ENCODE measurements at regions not wholly inside any gene's neighbourhood (a gene's known extent, or its start where the extent isn't known, plus 50 kb on each side); places are given as distances from the start of the nearest gene placed in this dataset.
A peak's percentile ranks its signal among the peaks of the same experiment; 100 is the strongest.

- Mint-ChIP-seq H3K27me3 (no peaks in the 10 kb centered on the region), H3K27ac (peak overlapping the region; percentile 87)
These were observed 185.3 kb upstream of the PREP start for GRCh38 chr6:105588123-105588710.

GRCh38 chr6:105587349-105588122 lies 184.7 kb upstream of the PREP start:
- H3K4me3 Mint-ChIP-seq = no peak overlapping the region

More at GRCh38 chr6:105588123-105588710, 185.3 kb upstream of the PREP start:
- CTCF ChIA-PET = no interaction called here
- Mint-ChIP-seq H3K4me3 (no peak overlapping the region), H3K9me3 (no peaks in the 10 kb centered on the region), H3K4me1 (peaks cover 32% of the 10 kb centered on the region), H3K36me3 (no peaks in the 10 kb centered on the region)
- no peak for DNase-seq

DNA sequence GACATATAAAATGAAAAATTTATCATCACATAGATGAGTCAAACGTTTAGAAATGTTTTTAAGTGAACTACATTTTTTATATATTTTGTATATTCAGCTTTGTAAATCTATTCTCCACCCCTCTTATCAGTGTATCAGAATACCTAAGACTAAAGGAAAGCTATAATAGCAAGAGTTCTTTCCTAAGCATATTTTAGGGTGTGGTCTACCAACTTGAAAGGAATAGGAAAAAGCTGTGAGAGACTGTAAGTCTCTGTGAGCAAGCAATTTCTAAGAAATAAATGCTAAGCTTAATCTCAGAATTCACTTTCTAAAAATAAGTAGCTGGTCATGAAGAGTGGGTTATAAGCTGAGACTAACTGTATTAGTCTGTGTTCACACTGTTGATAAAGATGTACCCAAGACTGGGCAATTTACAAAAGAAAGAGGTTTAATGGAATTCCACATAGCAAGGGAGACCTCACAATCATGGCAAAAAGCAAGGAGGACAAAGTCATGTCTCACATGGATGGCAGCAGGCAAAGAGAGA lies 175.4 kb upstream of the PREP start:
- CTCF ChIA-PET = no interaction called here
- Mint-ChIP-seq H3K36me3 (peaks cover 3% of the 10 kb centered on the region), H3K27me3 (peaks cover 32% of the 10 kb centered on the region), H3K27ac (no peak overlapping the region), H3K9me3 (no peaks in the 10 kb centered on the region), H3K4me3 (no peak overlapping the region), H3K4me1 (peaks cover 16% of the 10 kb centered on the region)
- no peak for DNase-seq

More at GRCh38 chr6:105587349-105588122, 184.7 kb upstream of the PREP start:
- Mint-ChIP-seq H3K36me3 (no peaks in the 10 kb centered on the region), H3K4me1 (peaks cover 31% of the 10 kb centered on the region), H3K27me3 (no peaks in the 10 kb centered on the region), H3K27ac (peak overlapping the region; percentile 87), H3K9me3 (no peaks in the 10 kb centered on the region)
- CTCF ChIA-PET = no interaction called here
- DNase-seq = peak; percentile 21

DNA sequence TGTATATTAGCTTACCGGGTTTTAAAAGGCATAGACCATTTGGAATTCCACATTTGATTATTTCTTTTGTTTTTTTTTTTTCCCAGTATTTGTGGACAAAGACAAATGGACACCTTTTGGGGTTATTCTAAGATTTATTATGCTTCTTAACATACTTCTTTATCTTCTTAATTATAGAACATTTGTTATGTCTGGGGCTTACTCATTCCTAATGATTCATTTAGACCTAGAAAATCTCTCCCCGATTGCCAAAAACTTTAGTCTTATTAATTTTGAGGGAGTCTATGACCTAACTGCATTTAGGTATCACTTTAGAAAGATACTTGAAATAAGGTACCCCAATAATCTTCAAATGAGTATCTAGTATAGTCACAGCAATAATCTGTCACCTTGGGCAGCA lies 170.7 kb upstream of the PREP start:
- Mint-ChIP-seq H3K27ac (no peak overlapping the region), H3K9me3 (no peaks in the 10 kb centered on the region), H3K36me3 (no peaks in the 10 kb centered on the region), H3K4me3 (no peak overlapping the region), H3K4me1 (peaks cover 7% of the 10 kb centered on the region), H3K27me3 (peaks cover 37% of the 10 kb centered on the region)
- no peak for DNase-seq
- CTCF ChIA-PET = no interaction called here

GRCh38 chr6:105573138-105573537 lies 170.3 kb upstream of the PREP start:
- Mint-ChIP-seq H3K9me3 (no peaks in the 10 kb centered on the region), H3K4me3 (no peak overlapping the region), H3K4me1 (peaks cover 3% of the 10 kb centered on the region), H3K27ac (no peak overlapping the region), H3K36me3 (no peaks in the 10 kb centered on the region), H3K27me3 (peaks cover 40% of the 10 kb centered on the region)
- DNase-seq = no peak
- CTCF ChIA-PET = no interaction called here

- DNase-seq = no peak
- H3K9me3 Mint-ChIP-seq = no peaks in the 10 kb centered on the region
- no peak overlapping the region for H3K27ac Mint-ChIP-seq
- H3K4me3 Mint-ChIP-seq = no peak overlapping the region
- no peaks in the 10 kb centered on the region for H3K36me3 Mint-ChIP-seq
- CTCF ChIA-PET = interaction anchor here (0.8 kb wide), 1 partner anchor 22 kb away, joined by 3 read pairs; no protein-coding TSS in a partner anchor
- H3K4me1 Mint-ChIP-seq = no peaks in the 10 kb centered on the region
- peaks cover 26% of the 10 kb centered on the region for H3K27me3 Mint-ChIP-seq
These were observed 167.5 kb upstream of the PREP start for GRCh38 chr6:105570416-105570815.

- Mint-ChIP-seq H3K9me3 (peaks cover 1% of the 10 kb centered on the region), H3K36me3 (no peaks in the 10 kb centered on the region), H3K27ac (no peak overlapping the region), H3K27me3 (peaks cover 26% of the 10 kb centered on the region), H3K4me1 (no peaks in the 10 kb centered on the region), H3K4me3 (no peak overlapping the region)
- CTCF ChIA-PET = no interaction called here
- DNase-seq = no peak
These were observed 166.8 kb upstream of the PREP start for GRCh38 chr6:105569706-105570105.

DNA sequence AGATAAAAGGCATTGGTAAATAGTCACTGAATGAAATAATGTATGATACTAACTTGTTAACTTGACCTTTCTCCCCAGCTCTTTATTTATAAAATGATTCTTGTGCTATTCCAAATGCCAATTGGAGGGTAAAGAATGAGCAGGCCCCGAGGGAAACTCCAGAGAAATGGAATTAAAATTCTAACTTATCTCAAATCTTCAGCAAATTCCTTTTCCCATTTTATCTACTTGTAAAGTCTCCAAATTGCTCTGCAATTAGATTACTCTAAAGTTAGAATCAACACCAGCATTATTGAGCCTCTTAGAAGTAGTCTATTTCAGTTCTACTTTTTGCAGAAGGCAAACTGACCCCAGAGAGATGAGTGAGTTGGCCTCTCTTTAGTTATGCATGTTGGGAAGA lies 165.9 kb upstream of the PREP start:
- Mint-ChIP-seq H3K4me3 (no peak overlapping the region), H3K36me3 (no peaks in the 10 kb centered on the region), H3K4me1 (no peaks in the 10 kb centered on the region), H3K27ac (no peak overlapping the region), H3K9me3 (peaks cover 1% of the 10 kb centered on the region), H3K27me3 (peaks cover 22% of the 10 kb centered on the region)
- CTCF ChIA-PET = no interaction called here
- DNase-seq = no peak

GRCh38 chr6:105568142-105568541 lies 165.3 kb upstream of the PREP start:
- Mint-ChIP-seq H3K36me3 (no peaks in the 10 kb centered on the region), H3K4me1 (no peaks in the 10 kb centered on the region), H3K27me3 (peaks cover 22% of the 10 kb centered on the region), H3K4me3 (no peak overlapping the region), H3K27ac (no peak overlapping the region), H3K9me3 (peaks cover 1% of the 10 kb centered on the region)
- DNase-seq = no peak
- CTCF ChIA-PET = no interaction called here

GRCh38 chr6:105567140-105567539 lies 164.3 kb upstream of the PREP start:
- no peaks in the 10 kb centered on the region for H3K4me1 Mint-ChIP-seq
- no peak for DNase-seq
- H3K36me3 Mint-ChIP-seq = no peaks in the 10 kb centered on the region
- H3K27ac Mint-ChIP-seq = no peak overlapping the region
- CTCF ChIA-PET = no interaction called here
- peaks cover 19% of the 10 kb centered on the region for H3K27me3 Mint-ChIP-seq
- no peak overlapping the region for H3K4me3 Mint-ChIP-seq
- peaks cover 1% of the 10 kb centered on the region for H3K9me3 Mint-ChIP-seq

- H3K36me3 Mint-ChIP-seq = no peaks in the 10 kb centered on the region
- CTCF ChIA-PET = no interaction called here
These were observed 163.6 kb upstream of the PREP start for GRCh38 chr6:105566503-105566902.

DNA sequence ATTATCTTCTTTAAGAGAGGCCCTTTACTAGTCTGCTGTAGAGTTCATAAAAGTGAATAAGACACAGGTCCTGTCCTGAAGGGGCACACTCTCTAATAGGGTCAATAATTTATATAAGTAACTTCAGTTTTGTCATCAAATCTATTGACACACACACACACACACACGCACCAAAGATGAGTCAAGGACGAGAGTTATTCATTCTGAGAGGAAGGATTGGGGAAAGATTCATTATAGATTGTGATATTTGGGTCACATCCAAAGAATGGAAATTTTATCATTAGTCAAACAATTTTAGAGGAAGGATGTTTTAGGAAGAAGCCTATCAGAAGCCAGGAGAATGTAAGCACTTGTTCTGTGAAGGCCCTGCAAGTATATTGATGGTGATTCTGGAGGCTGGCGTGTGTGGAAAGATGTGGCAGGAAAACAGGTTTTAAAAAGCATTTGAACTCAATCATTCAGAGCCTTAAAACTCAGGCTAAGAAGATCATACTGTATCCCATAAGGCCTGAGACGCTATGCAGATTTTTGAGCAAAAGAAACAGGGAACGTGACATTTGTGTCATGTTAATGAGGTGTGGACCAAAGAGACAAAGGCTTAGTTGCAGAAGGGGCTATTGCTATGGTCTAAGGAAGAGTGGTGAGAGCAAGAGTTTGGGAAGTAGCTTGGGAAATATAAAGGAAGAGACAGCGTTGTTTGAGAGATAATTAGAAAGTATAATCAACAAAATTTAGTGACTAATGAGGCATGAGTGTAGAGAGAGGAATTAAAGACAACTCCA lies 161.4 kb upstream of the PREP start:
- CTCF ChIA-PET = no interaction called here
- Mint-ChIP-seq H3K27me3 (peaks cover 3% of the 10 kb centered on the region), H3K27ac (no peak overlapping the region), H3K4me1 (no peaks in the 10 kb centered on the region), H3K36me3 (no peaks in the 10 kb centered on the region), H3K9me3 (peaks cover 1% of the 10 kb centered on the region), H3K4me3 (no peak overlapping the region)
- DNase-seq = no peak

More at GRCh38 chr6:105566503-105566902, 163.6 kb upstream of the PREP start:
- H3K4me1 Mint-ChIP-seq = no peaks in the 10 kb centered on the region
- H3K27me3 Mint-ChIP-seq = peaks cover 12% of the 10 kb centered on the region
- peaks cover 1% of the 10 kb centered on the region for H3K9me3 Mint-ChIP-seq
- H3K4me3 Mint-ChIP-seq = no peak overlapping the region
- H3K27ac Mint-ChIP-seq = no peak overlapping the region
- no peak for DNase-seq

DNA sequence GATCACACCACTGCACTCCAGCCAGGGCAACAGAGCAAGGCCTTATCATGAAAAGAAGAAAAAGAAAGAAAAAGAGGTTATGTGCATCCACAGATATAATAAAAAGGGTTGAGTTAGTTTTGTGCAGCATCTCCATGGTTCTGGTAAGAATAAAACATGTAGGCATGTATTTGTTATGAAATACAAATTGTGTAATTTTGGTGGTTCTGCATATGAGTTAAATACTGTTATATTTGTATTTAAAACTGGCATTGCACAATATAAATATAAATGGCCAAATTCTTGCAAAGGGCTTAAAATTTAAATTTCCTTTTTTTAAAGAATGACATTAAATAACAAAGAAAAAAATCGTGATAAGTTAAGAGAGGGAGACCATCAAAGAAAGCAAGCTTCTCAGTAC lies 159.1 kb upstream of the PREP start:
- Mint-ChIP-seq H3K9me3 (peaks cover 1% of the 10 kb centered on the region), H3K36me3 (no peaks in the 10 kb centered on the region), H3K4me1 (no peaks in the 10 kb centered on the region), H3K27ac (no peak overlapping the region), H3K4me3 (no peak overlapping the region), H3K27me3 (no peaks in the 10 kb centered on the region)
- DNase-seq = no peak
- CTCF ChIA-PET = no interaction called here

DNA sequence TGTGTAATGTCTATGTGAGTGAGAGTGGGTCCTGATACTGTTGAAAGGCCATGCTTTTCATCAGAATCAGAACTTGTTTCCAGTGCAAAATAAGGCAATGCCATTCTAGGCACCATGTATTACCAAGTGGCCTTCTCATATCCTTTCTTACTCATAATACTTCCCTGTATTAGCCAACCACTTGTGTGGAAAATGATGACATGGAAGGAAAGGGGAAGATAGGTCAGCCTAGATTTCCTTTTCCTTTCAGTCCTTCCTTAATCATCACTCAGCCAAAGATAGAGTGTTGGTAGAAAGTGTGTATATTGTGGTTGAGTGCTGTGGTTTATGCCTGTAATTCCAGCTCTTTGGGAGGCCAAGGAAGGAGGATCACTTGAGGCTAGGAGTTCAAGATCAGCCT lies 158.6 kb upstream of the PREP start:
- H3K9me3 Mint-ChIP-seq = peaks cover 1% of the 10 kb centered on the region
- CTCF ChIA-PET = no interaction called here
- no peak overlapping the region for H3K27ac Mint-ChIP-seq
- no peaks in the 10 kb centered on the region for H3K36me3 Mint-ChIP-seq
- no peaks in the 10 kb centered on the region for H3K4me1 Mint-ChIP-seq
- no peak overlapping the region for H3K4me3 Mint-ChIP-seq
- H3K27me3 Mint-ChIP-seq = no peaks in the 10 kb centered on the region
- DNase-seq = no peak
